SW480 (cell line): ENCODE measurements at regions not wholly inside any gene's neighbourhood (a gene's known extent, or its start where the extent isn't known, plus 50 kb on each side); places are given as distances from the start of the nearest gene placed in this dataset.

ENCODE experiments used
- DNase-seq: peaks from one replicate; pipeline ENCODE4 v3.0.0-alpha.2; 2016; ENCODE audit warnings: low spot score

- DNase-seq: no peak
Measured at GRCh38 chr5:31137676-31138075, 55.8 kb upstream of the CDH6 start.

DNA sequence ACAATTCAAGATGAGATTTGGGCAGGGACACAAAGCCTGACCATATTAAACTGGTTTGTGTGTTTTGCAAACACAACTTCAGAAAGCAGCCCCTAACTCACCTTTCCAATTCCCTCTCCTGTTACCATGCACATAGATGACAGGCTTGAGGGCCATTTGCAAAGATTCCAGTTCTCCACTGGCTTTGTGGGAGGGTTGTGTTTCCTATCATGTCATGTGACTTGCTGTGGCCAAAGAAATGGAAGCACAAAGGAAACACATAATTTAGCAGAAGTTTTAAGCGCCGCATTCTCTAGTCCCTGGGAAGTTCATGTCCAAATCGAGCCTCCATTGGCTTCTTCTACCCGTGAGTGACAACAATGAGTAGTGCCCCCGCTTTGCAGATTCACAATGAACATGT, 57.9 kb upstream of the CDH6 start:
- no peak for DNase-seq

DNA sequence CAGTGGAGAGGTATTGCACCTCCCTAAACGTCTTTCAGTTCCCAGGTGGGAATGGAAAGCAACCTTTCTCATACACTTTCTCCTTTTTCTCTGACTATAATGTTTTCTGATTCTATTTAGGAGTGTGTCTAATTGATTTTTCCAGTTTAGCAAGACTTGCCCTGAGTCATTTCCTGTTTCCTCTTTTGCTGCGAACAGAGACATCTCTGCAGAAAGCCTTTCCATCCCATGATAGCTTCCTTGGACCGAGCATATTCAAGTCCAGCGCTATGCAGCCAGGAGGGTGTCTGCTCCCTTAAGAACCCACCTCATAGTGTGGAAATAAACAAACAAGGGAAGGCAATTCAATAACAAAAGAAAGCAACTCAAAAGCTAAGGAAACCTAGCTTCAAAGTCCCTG, 60.0 kb upstream of the CDH6 start:
- no peak for DNase-seq

- no peak for DNase-seq
Measured at GRCh38 chr5:31131381-31131891, 62.0 kb upstream of the CDH6 start.

DNA sequence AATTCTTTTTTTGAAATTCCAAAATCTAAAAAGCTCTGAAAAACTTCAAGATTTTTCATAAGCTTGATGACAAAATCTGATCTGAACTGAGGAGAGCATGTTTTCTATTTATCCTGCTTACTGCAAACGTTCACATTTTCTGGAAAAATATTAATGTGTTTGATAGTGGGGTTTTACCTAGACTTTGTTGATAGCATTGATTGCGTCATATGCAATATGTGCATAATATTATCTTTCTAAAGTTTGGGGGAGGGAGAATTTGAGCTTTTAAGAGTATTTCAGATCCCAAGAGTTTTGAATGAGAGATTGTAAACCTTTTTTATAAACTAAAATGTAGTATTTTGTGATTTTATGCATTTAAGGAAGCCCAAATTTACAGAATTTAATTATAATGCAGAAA, 62.8 kb upstream of the CDH6 start:
- DNase-seq: no peak

DNA sequence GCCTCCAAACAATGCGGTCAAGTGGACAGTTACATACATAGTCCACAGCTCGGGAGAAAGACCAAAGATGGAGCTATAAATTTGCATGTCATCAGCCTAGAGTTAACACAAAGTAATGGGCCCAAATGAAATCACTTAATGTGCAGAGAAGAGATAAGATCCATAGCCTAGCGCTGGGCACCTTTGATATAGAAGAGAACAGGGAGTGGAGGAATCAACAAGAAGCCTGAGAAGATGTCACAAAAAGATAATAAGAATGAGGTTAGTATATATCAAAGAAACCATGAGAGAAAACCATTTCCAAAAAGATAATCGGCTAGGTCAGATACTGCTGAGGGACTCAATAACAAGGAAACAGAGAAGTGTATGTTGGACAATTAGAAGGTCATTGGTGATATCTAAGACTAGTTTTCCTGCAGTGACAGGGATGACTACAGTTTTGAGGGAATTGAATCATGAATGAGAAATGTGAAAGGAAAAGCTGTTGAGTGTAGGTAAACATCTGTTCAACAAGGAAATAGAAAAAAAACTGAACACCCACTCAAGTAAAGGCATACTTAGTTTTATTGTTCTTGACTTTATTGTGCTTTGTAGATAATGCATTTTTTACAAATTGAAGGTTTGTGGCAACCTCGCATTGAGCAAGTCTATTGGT, 68.7 kb upstream of the CDH6 start:
- DNase-seq: no peak

GRCh38 chr5:31124026-31124425, 69.5 kb upstream of the CDH6 start:
- DNase-seq: no peak

GRCh38 chr5:31122998-31123951, 70.2 kb upstream of the CDH6 start:
- DNase-seq: no peak

DNA sequence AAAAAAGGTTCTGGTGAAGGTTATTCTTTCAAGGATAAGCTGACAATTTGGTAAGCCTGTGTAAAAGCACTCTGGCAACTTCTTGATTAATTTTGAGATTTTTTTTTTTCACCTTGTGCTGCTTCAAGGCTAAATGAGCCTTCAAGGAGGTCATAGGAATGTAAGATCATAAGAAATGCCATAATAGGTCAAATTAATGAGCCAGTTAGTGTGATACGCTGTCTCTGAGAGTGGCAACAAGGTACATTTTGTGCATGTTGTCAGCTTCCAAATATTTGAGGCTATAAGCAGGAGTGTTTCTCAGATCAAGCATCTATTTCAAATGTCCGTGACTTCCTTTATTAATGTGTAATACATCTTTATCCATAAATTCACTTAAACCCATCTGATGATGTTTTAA, 72.3 kb upstream of the CDH6 start:
- DNase-seq: no peak

- DNase-seq: no peak
Measured at GRCh38 chr5:31120642-31120948, 72.9 kb upstream of the CDH6 start.

DNA sequence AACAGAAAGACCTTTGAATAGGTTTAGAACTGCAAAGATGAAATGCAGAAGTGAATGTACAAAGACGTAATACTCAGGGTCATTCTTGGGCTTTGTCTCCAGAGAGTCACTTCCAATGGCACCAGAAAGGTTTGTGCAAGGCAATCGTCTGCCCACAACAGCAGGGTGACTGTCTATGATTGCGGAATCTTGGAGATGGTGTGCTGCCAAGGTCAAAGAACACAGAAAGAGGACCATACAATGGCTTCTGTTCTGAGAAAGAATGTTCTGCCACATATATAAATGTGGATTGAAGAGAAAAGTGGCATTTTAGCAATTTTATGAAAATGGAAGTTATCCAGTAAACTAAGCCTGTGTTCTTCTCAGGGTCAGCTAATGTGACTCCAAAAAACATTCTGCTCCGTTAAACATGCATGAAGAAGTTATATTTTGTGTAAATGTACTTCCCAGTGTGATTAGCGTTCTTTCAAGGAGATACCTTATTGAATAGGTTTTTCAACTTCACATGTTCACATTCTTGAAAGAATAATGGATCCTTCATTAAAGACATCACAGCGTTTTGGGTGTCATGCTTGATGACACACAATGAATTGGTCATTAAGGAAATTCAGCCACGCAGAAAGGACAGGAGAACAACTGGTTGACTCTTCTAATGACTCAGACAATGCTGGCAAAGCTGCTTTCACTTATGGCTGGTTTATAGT, 73.4 kb upstream of the CDH6 start:
- no peak for DNase-seq

- DNase-seq: no peak
Measured at GRCh38 chr5:31116466-31117031, 76.9 kb upstream of the CDH6 start.

GRCh38 chr5:31114817-31115216, 78.7 kb upstream of the CDH6 start:
- DNase-seq: no peak

DNA sequence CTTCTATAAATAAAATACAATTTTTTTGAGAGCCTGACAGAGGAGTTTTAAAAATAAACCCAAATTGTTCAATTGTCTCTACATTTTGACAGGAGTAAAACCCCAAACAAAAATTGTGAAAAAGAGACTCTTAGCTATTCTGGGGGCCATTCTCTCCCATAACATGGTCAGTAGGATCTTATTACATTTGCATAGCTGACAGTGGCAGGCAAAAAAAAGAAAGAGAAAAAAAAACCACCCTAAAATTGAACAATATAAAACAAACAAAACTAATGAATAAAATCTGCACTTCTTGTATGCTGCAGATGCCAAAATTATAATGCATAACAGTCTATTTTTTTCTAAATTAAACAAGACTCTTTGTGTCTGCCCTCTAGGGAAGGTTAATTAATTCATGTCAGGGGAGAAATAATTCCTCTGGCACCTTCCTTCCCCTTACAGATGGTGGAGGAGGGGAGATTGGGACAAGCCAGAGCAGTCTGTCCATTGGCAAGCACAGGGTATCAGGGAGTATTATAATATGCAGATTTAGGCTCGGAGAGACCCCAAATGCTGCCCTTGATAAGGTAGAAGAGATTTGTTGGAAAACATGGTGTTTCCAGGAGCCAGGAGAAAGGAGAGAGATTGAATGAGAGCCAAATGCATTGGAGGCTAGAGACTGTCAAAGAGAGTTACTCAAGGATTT, 79.7 kb upstream of the CDH6 start:
- DNase-seq: no peak

GRCh38 chr5:31113101-31113500, 80.4 kb upstream of the CDH6 start:
- no peak for DNase-seq

GRCh38 chr5:31107091-31107518, 86.4 kb upstream of the CDH6 start:
- DNase-seq: no peak

DNA sequence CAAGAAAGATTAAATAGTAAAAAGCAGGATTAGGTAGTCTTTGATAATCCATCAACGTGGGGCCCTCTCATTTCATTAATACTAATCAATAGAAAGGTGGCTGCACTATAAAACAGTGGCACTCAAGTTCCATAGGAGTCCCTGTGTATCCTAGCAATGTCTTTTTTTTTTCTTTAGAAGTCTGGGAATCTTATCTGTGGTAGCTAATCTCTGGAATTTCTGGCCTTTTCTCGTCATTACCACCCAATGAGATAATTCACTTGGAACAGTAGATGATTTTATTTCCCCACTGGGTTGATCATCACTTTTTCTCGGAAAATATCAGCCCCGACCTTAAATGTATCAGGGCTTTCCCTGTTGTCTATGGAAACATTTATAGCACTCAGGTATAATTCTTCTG, 86.8 kb upstream of the CDH6 start:
- no peak for DNase-seq

GRCh38 chr5:31106278-31106677, 87.2 kb upstream of the CDH6 start:
- DNase-seq: no peak

- no peak for DNase-seq
Measured at GRCh38 chr5:31104775-31105174, 88.7 kb upstream of the CDH6 start.

- DNase-seq: no peak
Measured at GRCh38 chr5:31100781-31101310, 92.6 kb upstream of the CDH6 start.

GRCh38 chr5:31100047-31100575, 93.4 kb upstream of the CDH6 start:
- no peak for DNase-seq
